ENCODE measurements at regions not wholly inside any gene's neighbourhood (a gene's known extent, or its start where the extent isn't known, plus 50 kb on each side); places are given as distances from the start of the nearest gene placed in this dataset.

- H3K36me3 ChIP-seq (ENCODE audit: control insufficient read depth, insufficient read depth, low read length) = no peaks in the 10 kb centered on the region
- no peak overlapping the region for H3K27ac ChIP-seq (ENCODE audit: insufficient read depth, low read length)
- no peak overlapping the region for H2AFZ ChIP-seq (replicated peaks; ENCODE audit: low read length, poor library complexity)
- H3K18ac ChIP-seq (ENCODE audit: low read depth, low read length) = no peak overlapping the region
- H2AK9ac ChIP-seq (replicated peaks; ENCODE audit: low read depth, low read length, poor library complexity) = no peak overlapping the region
- H3K4me2 ChIP-seq (ENCODE audit: low read depth, low read length) = no peak overlapping the region
- POLR2A ChIA-PET (ENCODE audit: unreplicated experiment) = no interaction called here
- intact Hi-C loops (cut with micrococcal nuclease) = no loop called here
- H3K56ac ChIP-seq (ENCODE audit: extremely low read depth, insufficient read depth, low read length) = no peak overlapping the region
- no peak overlapping the region for H2BK20ac ChIP-seq (ENCODE audit: low read depth, low read length)
- H2BK15ac ChIP-seq (ENCODE audit: low read depth, low read length) = no peak overlapping the region
- H4K8ac ChIP-seq (ENCODE audit: low read depth in 2 of 2, low read length in 2 of 2) = no peak overlapping the region
- ATAC-seq (ENCODE audit: low read depth) (no peak), DNase-seq (no peak)
- H4K91ac ChIP-seq (ENCODE audit: insufficient read depth, low read depth, low read length) = no peak overlapping the region
- no peaks in the 10 kb centered on the region for H3K79me1 ChIP-seq (ENCODE audit: low read depth in 1 of 2, low read length in 2 of 2)
- BruUV-seq (replicated peaks) = no TSS peak
- H4K5ac ChIP-seq (ENCODE audit: low read depth, low read length) = no peak overlapping the region
- H3K4ac ChIP-seq (ENCODE audit: low read depth, low read length) = no peak overlapping the region
- in situ Hi-C loops (cut with MboI; ENCODE audit: low sequenced_read_pairs) = no loop called here
- no peaks in the 10 kb centered on the region for H3K9me1 ChIP-seq (ENCODE audit: insufficient read depth, low read length)
- H2BK5ac ChIP-seq (ENCODE audit: low read depth, low read length, poor library complexity, severe bottlenecking) = no peak overlapping the region
- no peaks in the 10 kb centered on the region for H3K27me3 ChIP-seq (ENCODE audit: control insufficient read depth, insufficient read depth, low read length)
- CTCF ChIA-PET = no interaction called here
- no peak overlapping the region for H3K4me3 ChIP-seq (ENCODE audit: insufficient read depth, low read depth, low read length)
- no peak for TF ChIP-seq MAFK (IDR thresholded peaks at IDR 0.05; ENCODE audit: low read depth, low read length)
- no peak for TF ChIP-seq RCOR1 (IDR thresholded peaks at IDR 0.05; ENCODE audit: insufficient replicate concordance, low read length)
- no peaks in the 10 kb centered on the region for H3K4me1 ChIP-seq (ENCODE audit: control insufficient read depth, insufficient read depth, low read length)
- dilution Hi-C loops (cut with HindIII; ENCODE audit: low sequenced_read_pairs, unreplicated experiment) = no loop called here
- H2AK5ac ChIP-seq (ENCODE audit: low read depth, low read length) = no peak overlapping the region
- no CpG with 5 or more reads among the region's 8 CpGs for WGBS, 2 experiments (ENCODE audit: extremely low coverage in 2 of 2, insufficient read length in 1 of 2)
- no peaks in the 10 kb centered on the region for H3K9me3 ChIP-seq (ENCODE audit: control insufficient read depth, insufficient read depth, low read length)
- no peak overlapping the region for H3K9ac ChIP-seq (ENCODE audit: low read depth, low read length)
- no peak overlapping the region for H3K14ac ChIP-seq (replicated peaks; ENCODE audit: low read depth, low read length)
- H2BK120ac ChIP-seq (ENCODE audit: low read depth, low read length) = no peak overlapping the region
- no peak overlapping the region for H3K23ac ChIP-seq (ENCODE audit: low read depth, low read length)
- H4K20me1 ChIP-seq (ENCODE audit: insufficient read depth, low read length) = no peaks in the 10 kb centered on the region
These were observed 1403.4 kb upstream of the TENM4 start for GRCh38 chr11:80844110-80844819.
